EL (cell line): ENCODE measurements at regions not wholly inside any gene's neighbourhood (a gene's known extent, or its start where the extent isn't known, plus 50 kb on each side); places are given as distances from the start of the nearest gene placed in this dataset.

Source experiments
- DNase-seq: peaks from one replicate; pipeline ENCODE4 v3.0.0-alpha.2; 2016

GRCh38 chr21:28639737-28640136 is 352.9 kb downstream of the LTN1 start:
- DNase-seq, result no peak

- DNase-seq, result peak; percentile 94
Measured at GRCh38 chr21:28636752-28637691, 355.7 kb downstream of the LTN1 start.

- no peak for DNase-seq
Measured at GRCh38 chr21:28635541-28635940, 357.1 kb downstream of the LTN1 start.

DNA sequence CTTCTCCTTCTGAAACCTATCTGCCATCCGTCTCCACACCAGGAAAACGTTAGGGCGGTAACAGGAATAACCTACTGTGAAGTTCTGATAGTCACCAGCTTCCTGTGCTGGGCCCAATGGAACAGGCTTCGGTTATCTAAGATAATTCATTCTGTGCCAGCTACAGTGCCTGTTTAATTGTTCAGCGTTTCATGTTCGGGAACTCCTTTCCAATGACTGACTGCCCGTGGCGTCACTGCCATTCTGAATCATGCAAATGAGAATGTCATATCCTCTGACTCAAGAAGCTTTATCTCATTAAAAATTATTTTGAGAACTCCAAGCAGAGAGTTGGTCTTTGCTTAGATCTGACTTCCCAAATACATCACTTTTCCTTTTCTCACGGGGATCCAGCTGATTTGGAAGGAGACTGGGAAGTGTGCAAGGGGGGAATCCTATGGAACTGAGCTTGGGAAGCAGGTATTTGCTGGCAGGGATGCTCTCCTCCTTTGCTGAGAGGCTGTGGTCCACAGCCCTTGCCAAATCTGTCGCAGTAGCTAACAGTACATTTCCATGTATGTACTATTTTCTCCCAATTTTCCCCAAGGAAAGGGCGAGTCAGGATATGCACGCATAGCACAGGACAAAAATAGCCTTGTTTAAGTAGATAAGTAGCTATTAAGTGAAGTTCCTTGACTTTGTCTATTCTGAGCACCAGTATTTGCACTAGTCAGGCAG is 358.7 kb downstream of the LTN1 start:
- DNase-seq, result peak; percentile 91

GRCh38 chr21:28632755-28633408 is 359.8 kb downstream of the LTN1 start:
- DNase-seq, result peak; percentile 80

DNA sequence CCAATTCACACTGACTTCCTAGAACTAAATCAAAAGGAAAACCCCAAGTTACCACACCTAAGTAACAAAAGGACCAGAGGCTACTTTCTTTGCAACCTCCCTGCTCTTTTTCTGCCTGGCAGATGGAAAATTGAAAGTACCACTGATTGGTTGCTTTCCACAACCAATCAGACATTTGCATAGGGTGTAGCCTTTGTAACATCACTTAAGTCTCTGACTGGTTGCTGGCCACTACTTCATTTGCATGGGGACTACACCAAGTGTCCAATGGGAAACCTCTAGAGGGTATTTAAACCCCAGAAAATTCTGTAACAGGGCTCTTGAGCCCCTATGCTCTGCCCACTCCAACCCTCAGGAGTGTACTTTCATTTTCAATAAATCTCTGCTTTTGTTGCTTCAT is 365.0 kb downstream of the LTN1 start:
- DNase-seq, result peak; percentile 12

GRCh38 chr21:28627261-28627660 is 365.4 kb downstream of the LTN1 start:
- no peak for DNase-seq

- DNase-seq, result no peak
Measured at GRCh38 chr21:28624626-28625025, 368.1 kb downstream of the LTN1 start.

DNA sequence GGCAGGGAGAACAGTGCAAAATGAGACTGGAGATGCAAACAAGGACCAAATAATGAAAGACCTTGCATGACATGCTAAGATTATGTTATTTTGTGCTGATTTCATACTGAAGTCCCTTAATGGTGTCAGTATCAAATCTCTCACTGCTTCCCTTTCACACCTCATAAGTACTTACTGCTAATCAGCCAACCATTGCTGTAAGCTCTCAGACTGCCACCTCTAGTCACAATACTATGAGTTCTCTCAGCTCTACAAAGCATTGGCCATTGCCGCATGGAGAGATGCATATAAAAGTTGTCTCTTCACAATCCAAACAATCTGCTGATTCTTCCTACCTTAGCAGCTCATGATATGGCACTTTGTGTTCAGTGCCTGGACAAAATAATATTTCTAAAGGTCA is 375.4 kb downstream of the LTN1 start:
- no peak for DNase-seq

- DNase-seq, result peak; percentile 84
Measured at GRCh38 chr21:28615276-28615675, 377.4 kb downstream of the LTN1 start.

DNA sequence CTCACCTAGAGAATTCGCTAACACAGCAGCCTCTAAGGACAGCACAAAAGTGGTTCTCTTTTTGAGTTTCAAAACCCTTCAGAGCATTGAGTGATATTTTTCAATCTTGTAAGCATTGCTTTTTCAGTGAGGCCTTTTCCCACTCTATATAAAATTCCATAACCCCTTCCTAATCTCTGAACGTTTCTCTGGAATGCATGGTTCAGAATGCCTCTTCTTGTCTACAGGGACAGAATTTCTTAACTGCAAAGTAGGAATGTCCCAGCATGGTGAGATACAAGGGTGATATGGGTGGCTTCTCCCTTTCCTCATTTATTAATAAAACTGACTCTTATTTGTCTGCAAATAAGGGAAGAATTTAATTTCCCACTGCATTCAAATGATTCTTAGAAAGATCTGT is 377.9 kb downstream of the LTN1 start:
- peak; percentile 27 for DNase-seq

DNA sequence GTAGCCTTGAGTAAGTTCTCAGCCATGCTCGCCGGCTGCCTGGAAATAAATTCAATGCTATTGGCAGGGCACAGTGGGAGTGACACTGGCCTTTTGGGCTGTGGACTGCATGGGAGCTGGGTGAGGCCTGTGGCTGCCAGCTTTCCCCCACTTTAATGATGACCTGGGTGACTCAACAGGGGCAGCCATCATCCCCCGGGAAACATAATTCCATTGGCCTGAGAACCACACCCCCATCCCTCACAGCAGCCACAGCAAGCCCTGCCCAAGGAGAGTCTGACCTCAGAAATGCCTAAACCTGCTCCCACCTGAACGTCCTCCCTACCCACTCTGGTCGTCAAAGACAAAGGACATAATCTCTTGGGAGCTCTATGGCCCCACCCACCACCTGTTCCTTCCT is 384.0 kb downstream of the LTN1 start:
- peak; percentile 13 for DNase-seq

DNA sequence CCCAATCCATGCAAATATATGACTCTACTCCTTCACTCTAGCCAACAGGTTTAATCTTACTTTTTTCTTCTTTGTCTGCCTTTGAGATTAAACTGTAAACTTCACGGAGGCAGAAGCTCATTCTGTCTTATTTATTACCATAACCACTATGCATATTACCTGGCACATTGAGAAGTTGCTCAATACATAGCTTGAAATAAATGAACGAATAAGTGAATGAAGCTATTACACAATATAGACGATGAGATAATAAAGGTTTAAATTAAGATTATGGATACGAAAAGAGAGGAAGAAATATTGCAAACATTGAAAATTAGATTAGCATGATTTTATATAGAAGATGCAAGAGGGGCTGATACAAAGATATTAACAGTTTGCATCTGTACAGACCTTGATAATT is 385.1 kb downstream of the LTN1 start:
- DNase-seq, result no peak

GRCh38 chr21:28604946-28605537 is 387.6 kb downstream of the LTN1 start:
- DNase-seq, result no peak

DNA sequence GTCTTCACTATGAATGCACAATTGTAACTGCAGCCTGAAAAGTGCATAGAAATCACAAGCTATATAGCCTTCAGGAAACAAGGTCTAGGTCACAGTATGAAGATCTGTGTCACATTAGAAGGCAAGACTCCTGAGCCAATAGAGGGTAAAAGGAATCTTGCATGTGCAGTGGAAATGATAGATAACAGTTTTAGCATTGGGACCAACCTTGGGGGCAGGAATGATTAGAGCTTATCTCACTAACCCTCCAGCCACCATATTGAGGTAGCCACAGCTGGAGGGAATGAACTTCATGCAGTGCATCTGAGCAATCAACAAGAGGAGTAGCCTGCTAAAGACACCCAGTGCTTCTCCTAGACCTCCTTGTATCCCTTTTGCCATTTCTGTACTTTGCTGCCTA is 390.1 kb downstream of the LTN1 start:
- no peak for DNase-seq

DNA sequence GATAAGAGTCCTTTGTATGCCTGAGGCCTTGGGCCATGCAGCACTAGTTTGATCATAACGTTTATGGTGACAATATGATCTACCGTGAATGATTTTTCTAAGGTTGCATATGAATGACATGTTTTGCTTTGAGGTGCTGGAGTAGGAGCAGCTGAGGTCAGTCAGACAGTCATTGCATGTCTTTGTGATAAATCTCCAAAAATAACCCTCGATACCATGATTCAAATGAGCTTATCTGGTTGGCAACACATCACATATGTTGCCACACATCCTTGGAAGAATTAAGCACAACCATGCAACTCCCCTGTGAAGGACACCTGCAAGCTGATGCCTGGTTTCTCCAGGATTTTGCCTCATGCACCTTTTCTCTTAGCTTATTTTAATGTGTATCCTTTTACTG is 394.5 kb downstream of the LTN1 start:
- DNase-seq, result no peak

- DNase-seq, result no peak
Measured at GRCh38 chr21:28592205-28592865, 400.3 kb downstream of the LTN1 start.

DNA sequence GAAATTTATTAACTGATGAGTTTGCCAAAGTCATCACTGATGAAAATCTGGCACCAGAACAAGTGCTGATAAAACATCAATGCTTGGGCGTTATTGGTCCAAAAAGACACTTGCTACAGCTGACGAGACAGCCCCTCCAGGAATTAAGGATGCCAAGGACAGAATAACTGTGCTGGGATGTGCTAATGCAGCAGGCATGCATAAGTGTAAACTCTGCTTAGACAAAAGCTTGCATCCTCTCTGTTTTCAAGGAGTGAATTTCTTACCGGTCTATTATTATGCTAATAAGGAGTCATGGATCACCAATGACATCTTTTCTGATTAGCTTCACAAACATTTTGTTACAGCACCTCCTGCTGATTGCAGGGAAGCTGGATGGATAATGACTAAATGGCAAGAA is 402.0 kb downstream of the LTN1 start:
- no peak for DNase-seq

GRCh38 chr21:28590026-28590425 is 402.7 kb downstream of the LTN1 start:
- DNase-seq, result no peak

DNA sequence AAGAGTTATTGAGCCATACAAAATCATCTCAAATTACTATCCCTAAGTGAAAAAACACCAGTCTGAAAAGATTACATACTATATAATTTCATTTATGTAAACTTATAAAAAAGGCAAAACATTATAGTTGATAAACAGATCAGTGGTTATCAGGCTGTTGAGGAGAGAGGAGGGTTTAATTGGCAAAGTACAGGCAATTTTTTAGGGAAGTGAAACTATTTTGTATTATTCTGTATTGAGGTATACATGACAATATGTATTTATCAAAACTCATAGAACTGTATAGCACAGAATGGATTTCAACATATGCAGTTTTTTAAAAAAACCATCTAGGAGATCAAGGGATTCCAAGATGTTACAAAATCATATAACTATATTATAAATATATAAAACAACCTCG is 403.7 kb downstream of the LTN1 start:
- no peak for DNase-seq

GRCh38 chr21:28587748-28588147 is 404.9 kb downstream of the LTN1 start:
- DNase-seq, result peak; percentile 23

DNA sequence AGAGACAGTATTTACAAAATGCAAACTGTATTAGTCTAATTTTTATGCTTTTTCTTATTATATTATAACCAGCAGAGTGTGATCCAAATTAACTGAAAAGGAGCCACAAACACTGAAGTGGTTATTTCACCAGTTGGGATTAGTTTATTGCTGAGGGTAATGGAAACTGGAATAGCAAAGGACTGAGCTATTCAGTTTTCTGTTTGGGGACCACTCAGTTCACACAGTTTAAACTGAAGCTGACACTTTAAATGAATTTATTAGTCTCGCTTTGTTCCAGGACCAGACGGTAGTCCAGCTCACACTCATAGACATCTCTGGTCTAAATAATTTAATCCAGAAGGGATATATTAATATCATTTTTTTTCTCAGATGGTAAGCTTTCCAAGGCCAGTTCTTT is 410.7 kb downstream of the LTN1 start:
- no peak for DNase-seq

DNA sequence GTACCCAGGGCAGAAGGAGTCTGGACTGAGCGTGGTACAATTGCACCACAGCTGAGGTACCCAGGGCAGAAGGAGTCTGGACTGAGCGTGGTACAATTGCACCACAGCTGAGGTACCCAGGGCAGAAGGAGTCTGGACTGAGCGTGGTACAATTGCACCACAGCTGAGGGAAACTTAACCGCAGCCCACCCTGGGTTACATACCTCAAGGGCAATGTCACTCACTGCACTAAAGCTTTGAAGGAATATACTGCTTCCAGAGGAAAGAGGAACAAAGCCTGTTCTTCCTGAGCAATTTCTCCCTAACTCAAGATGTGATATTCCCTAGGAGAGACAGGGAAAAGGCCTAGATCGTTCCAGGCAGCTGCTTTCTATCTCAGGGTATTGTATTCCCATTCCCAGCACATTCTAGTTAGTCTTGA is 411.4 kb downstream of the LTN1 start:
- DNase-seq, result peak; percentile 53
